NCI-H446 (cell line): ENCODE measurements at regions not wholly inside any gene's neighbourhood (a gene's known extent, or its start where the extent isn't known, plus 50 kb on each side); places are given as distances from the start of the nearest gene placed in this dataset.
"Not testable (repeated sequence)": the region's sequence is repeated elsewhere in the genome, so short reads cannot be mapped to it uniquely, and the experiment has no call there.

Source experiments
- DNase-seq, 2 experiments: peaks; one replicate each; lab custom pipeline; 2025; lab: John Stamatoyannopoulos, UW

GRCh38 chrX:131595120-131595519 lies 51.2 kb downstream of the OR13H1 start:
- DNase-seq, result no peak

GRCh38 chrX:131607792-131608369 lies 64.0 kb downstream of the OR13H1 start:
- DNase-seq, result no peak

GRCh38 chrX:131609480-131609879 lies 65.6 kb downstream of the OR13H1 start:
- DNase-seq, result no peak

- no peak for DNase-seq
Observed at GRCh38 chrX:131613260-131613659, 69.4 kb downstream of the OR13H1 start.

GRCh38 chrX:131614241-131614640 lies 70.4 kb downstream of the OR13H1 start:
- no peak for DNase-seq

- no peak for DNase-seq
Observed at GRCh38 chrX:131617182-131617581, 73.3 kb downstream of the OR13H1 start.

GRCh38 chrX:131621650-131622049 lies 77.8 kb downstream of the OR13H1 start:
- no peak for DNase-seq

GRCh38 chrX:131626681-131627296 lies 82.9 kb downstream of the OR13H1 start:
- DNase-seq, result no peak

- no peak for DNase-seq
Observed at GRCh38 chrX:131630534-131630933, 86.7 kb downstream of the OR13H1 start.

GRCh38 chrX:131633285-131633917 lies 89.5 kb downstream of the OR13H1 start:
- DNase-seq, result peak; percentile 0 to 65

- no peak for DNase-seq
Observed at GRCh38 chrX:131634900-131635299, 91.0 kb downstream of the OR13H1 start.

GRCh38 chrX:131646106-131646505 lies 102.2 kb downstream of the OR13H1 start:
- no peak for DNase-seq

- no peak for DNase-seq
Observed at GRCh38 chrX:131649741-131650140, 105.9 kb downstream of the OR13H1 start.

- no peak for DNase-seq
Observed at GRCh38 chrX:131650637-131651410, 107.0 kb downstream of the OR13H1 start.

- DNase-seq, result not testable (repeated sequence)
Observed at GRCh38 chrX:131663726-131664125, 119.9 kb downstream of the OR13H1 start.

GRCh38 chrX:131671735-131672134 lies 127.9 kb downstream of the OR13H1 start:
- DNase-seq, result peak in 1 of 2 experiments; percentile 0

GRCh38 chrX:131675596-131676194 lies 131.8 kb downstream of the OR13H1 start:
- DNase-seq, result peak in 1 of 2 experiments; percentile 4

- DNase-seq, result peak in 1 of 2 experiments; percentile 31
Observed at GRCh38 chrX:131677655-131678628, 134.1 kb downstream of the OR13H1 start.

GRCh38 chrX:131682735-131683134 lies 138.9 kb downstream of the OR13H1 start:
- DNase-seq, result not testable (repeated sequence)

- DNase-seq, result no peak
Observed at GRCh38 chrX:131693359-131693758, 149.5 kb downstream of the OR13H1 start.

GRCh38 chrX:131696989-131697388 lies 153.1 kb downstream of the OR13H1 start:
- DNase-seq, result not testable (repeated sequence)
